HepG2 (cell line): ENCODE measurements at regions not wholly inside any gene's neighbourhood (a gene's known extent, or its start where the extent isn't known, plus 50 kb on each side); places are given as distances from the start of the nearest gene placed in this dataset.

ENCODE experiments used
- ATAC-seq: fragments of 200-7000 bp; cut with Tn5 transposase; 3 replicates; pipeline ENCODE4 v1.9.1; 2020; ENCODE audit warnings: mild to moderate bottlenecking, moderate library complexity
- BruUV-seq: library from RNA; stranded (reverse); fragments of 400-500 nt; replicated peaks from 2 replicates; lab custom pipeline; 2021; lab: Mats Ljungman, UMichigan
- CTCF ChIA-PET: fragments of 300-600 bp; formaldehyde crosslinking; extraction: SDS; loops from one replicate; lab custom pipeline; 2021; ENCODE audit warnings: low total read pairs, inconsistent platforms, low intra/inter-chr PET ratio; lab: Yijun Ruan, JAX
- POLR2A ChIA-PET: fragments of 350-600 bp; sonication (Branson Sonifier 250); formaldehyde crosslinking; loops from one replicate; lab custom pipeline; 2020; ENCODE audit warnings: antibody characterized with exemption, inconsistent platforms; lab: Yijun Ruan, JAX
- DNase-seq: peaks from one replicate; pipeline ENCODE4 v3.0.0-alpha.2; 2015; ENCODE audit warnings: low spot score
- FAIRE-seq: peaks from 3 replicates; lab custom pipeline; 2011; peaks lifted over from hg19 to GRCh38; lab: Jason Lieb, UNC
- H2AFZ ChIP-seq: one replicate; pipeline ENCODE4 v1.6.1; 2011; ENCODE audit warnings: low read length, inconsistent platforms
- H3K27ac ChIP-seq: fragments of 300-600 bp; 3 replicates; pipeline ENCODE4 v1.8.0; 2011; ENCODE audit warnings: mixed run types, mild to moderate bottlenecking, mixed read lengths, low read length, inconsistent platforms; ENCODE audit not compliant: insufficient read depth; ENCODE audit errors: extremely low read length
- H3K27me3 ChIP-seq, 2 experiments: fragments of 200-600 bp in 1 of 2; 2 replicates in 1 of 2; 3 replicates in 1 of 2; pipeline versions ENCODE4 v1.6.0 to v1.8.0; 2011; ENCODE audit warnings: low read length in 2 of 2, mild to moderate bottlenecking in 2 of 2, moderate library complexity in 2 of 2, inconsistent platforms in 1 of 2; ENCODE audit not compliant: insufficient read depth in 2 of 2, control insufficient read depth in 1 of 2
- H3K36me3 ChIP-seq, 2 experiments: fragments of 200-600 bp in 1 of 2; replicated peaks in 1 of 2; 2 replicates in 1 of 2; 3 replicates in 1 of 2; pipeline versions ENCODE4 v1.5.1 to v1.8.0; 2011; ENCODE audit warnings: low read length in 2 of 2, inconsistent platforms in 1 of 2; ENCODE audit not compliant: insufficient read depth in 2 of 2, control insufficient read depth in 1 of 2
- H3K4me1 ChIP-seq: 2 replicates; pipeline ENCODE4 v1.5.1; 2012; ENCODE audit warnings: low read length, inconsistent platforms; ENCODE audit not compliant: insufficient read depth
- H3K4me2 ChIP-seq: 2 replicates; pipeline ENCODE4 v1.6.0; 2011; ENCODE audit warnings: low read depth, low read length, inconsistent platforms
- H3K4me3 ChIP-seq, 3 experiments: fragments of 200-600 bp in 1 of 3; sonication (generic), shearing (Covaris generic) in 1 of 3; replicated peaks in 1 of 3; 2 replicates each; pipeline ENCODE4 v1.5.1; 2011 to 2016; ENCODE audit warnings: low read length in 3 of 3, inconsistent platforms in 2 of 3, low read depth in 2 of 3, mild to moderate bottlenecking in 2 of 3, control low read depth in 1 of 3, mixed read lengths in 1 of 3; ENCODE audit not compliant: insufficient read depth in 1 of 3
- H3K79me2 ChIP-seq: one replicate; pipeline ENCODE4 v1.6.1; 2011; ENCODE audit warnings: low read length, inconsistent platforms; ENCODE audit not compliant: insufficient read depth
- H3K9ac ChIP-seq: 2 replicates; pipeline ENCODE4 v1.6.0; 2011; ENCODE audit warnings: mild to moderate bottlenecking, low read depth, low read length, inconsistent platforms; ENCODE audit not compliant: insufficient read depth
- H3K9me3 ChIP-seq: 2 replicates; pipeline ENCODE4 v1.5.1; 2012; ENCODE audit warnings: mild to moderate bottlenecking, low read length
- H4K20me1 ChIP-seq: 2 replicates; pipeline ENCODE4 v1.6.0; 2011; ENCODE audit warnings: inconsistent platforms, mild to moderate bottlenecking, low read length, moderate library complexity; ENCODE audit not compliant: insufficient read depth
- HNF4A ChIP-seq: sonication (generic); formaldehyde crosslinking; IDR thresholded peaks from 2 replicates; pipeline ENCODE4 v1.4.0; 2020; ENCODE audit warnings: missing genetic modification reagents
- KDM1A ChIP-seq: IDR thresholded peaks from 2 replicates; pipeline ENCODE4 v1.6.1; 2016; ENCODE audit warnings: missing compliant biosample characterization
- KDM2A ChIP-seq: sonication (generic); formaldehyde crosslinking; IDR thresholded peaks from 2 replicates; pipeline ENCODE4 v1.4.0; 2020; ENCODE audit warnings: low read depth, missing genetic modification reagents, borderline replicate concordance
- KLF11 ChIP-seq: IDR thresholded peaks from 2 replicates; pipeline ENCODE4 v1.6.1; 2016; ENCODE audit warnings: missing compliant biosample characterization
- MIER2 ChIP-seq: IDR thresholded peaks from 2 replicates; pipeline ENCODE4 v1.6.1; 2016; ENCODE audit warnings: missing biosample characterization, missing genetic modification reagents
- MLLT10 ChIP-seq: sonication (generic); formaldehyde crosslinking; IDR thresholded peaks from 2 replicates; pipeline ENCODE4 v1.4.0; 2020; ENCODE audit warnings: missing genetic modification reagents
- MZF1 ChIP-seq: sonication (generic); formaldehyde crosslinking; IDR thresholded peaks from 2 replicates; pipeline ENCODE4 v1.8.1; 2023; ENCODE audit warnings: mild to moderate bottlenecking, missing genetic modification reagents, borderline replicate concordance
- PHB2 ChIP-seq: fragments of 450-650 bp; IDR thresholded peaks from 2 replicates; pipeline ENCODE4 v1.6.1; 2018; ENCODE audit not compliant: partially characterized antibody
- SSRP1 ChIP-seq: IDR thresholded peaks from 2 replicates; pipeline ENCODE4 v1.6.1; 2016; ENCODE audit warnings: control low read depth
- STAT5B ChIP-seq: sonication (generic); formaldehyde crosslinking; IDR thresholded peaks from 2 replicates; pipeline ENCODE4 v1.4.0; 2020; ENCODE audit warnings: missing genetic modification reagents
- ZNF207 ChIP-seq: fragments of 450-650 bp; IDR thresholded peaks from 2 replicates; pipeline ENCODE4 v1.6.1; 2016; ENCODE audit warnings: antibody characterized with exemption, borderline replicate concordance
- ZNF230 ChIP-seq: sonication (generic); formaldehyde crosslinking; IDR thresholded peaks from 2 replicates; pipeline ENCODE4 v1.4.0; 2020; ENCODE audit warnings: mild to moderate bottlenecking, missing genetic modification reagents
- ZNF263 ChIP-seq: sonication (generic); formaldehyde crosslinking; IDR thresholded peaks from 2 replicates; pipeline ENCODE4 v1.4.0; 2020; ENCODE audit warnings: missing genetic modification reagents
- WGBS: methylation state at CpG from one replicate; pipeline ENCODE4 v1.1.6; 2017; ENCODE audit warnings: low lambda C conversion rate; 5-methylcytosine and 5-hydroxymethylcytosine counted together
- in situ Hi-C: cut with HindIII; loops from 2 replicates; pipeline ENCODE4 v1.10.0; 2017; ENCODE audit warnings: low pct_unique_long_range_greater_than_20kb; ENCODE audit not compliant: extremely low pct_ligation_motif_present
- intact Hi-C: fragments of 100-400 bp; cut with micrococcal nuclease; formaldehyde crosslinking; loops from one replicate; pipeline ENCODE4 v1.10.0; 2022; ENCODE audit not compliant: unreplicated experiment
- TF ChIP-seq, protein P1 (sequence below): sonication (generic); formaldehyde crosslinking; IDR thresholded peaks from 2 replicates; pipeline ENCODE4 v1.4.0; 2020; ENCODE audit warnings: mild to moderate bottlenecking, missing genetic modification reagents
- TF ChIP-seq, protein P2 (sequence below): sonication (generic); formaldehyde crosslinking; IDR thresholded peaks from 2 replicates; pipeline ENCODE4 v1.5.1; 2020; ENCODE audit warnings: missing genetic modification reagents, mild to moderate bottlenecking, borderline replicate concordance

DNA sequence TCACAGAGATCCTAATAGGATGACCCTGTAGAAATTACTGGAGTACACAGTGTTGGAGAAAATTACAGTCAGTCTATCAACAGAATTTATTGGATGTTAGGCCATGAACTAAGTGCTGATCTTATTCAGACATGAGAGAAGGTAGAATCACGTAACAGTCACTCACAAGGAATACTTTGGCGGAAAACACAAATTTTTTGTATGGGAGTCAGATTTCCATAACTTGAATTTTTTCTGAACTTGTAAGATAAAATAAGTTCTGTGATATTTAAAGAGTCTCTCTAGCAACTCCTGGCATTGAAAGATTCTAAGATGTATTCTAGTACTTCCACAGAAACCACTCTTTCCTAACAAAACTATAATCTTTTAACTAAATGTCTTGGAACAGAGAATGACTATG is 178.8 kb upstream of the MME start:
- Histone ChIP-seq H3K9me3 (no peaks in the 10 kb centered on the region), H4K20me1 (no peaks in the 10 kb centered on the region), H3K36me3 (no peaks in the 10 kb centered on the region)
- intact Hi-C loops: no loop called here
- POLR2A ChIA-PET: no interaction called here
- no peak for TF ChIP-seq MLLT10 (CRISPR knock-in tag)
- TF ChIP-seq, all 625 proteins: peak for 0
- FAIRE-seq (no peak), ATAC-seq (no peak), DNase-seq (no peak)
- H3K79me2 ChIP-seq: no peaks in the 10 kb centered on the region
- H3K27me3 ChIP-seq: no peaks in the 10 kb centered on the region
- no TSS peak for BruUV-seq
- no peak overlapping the region for H3K4me2 ChIP-seq
- H3K27ac ChIP-seq: no peak overlapping the region
- 30% methylated on average over 2 of the region's 2 CpGs for WGBS
- no peak overlapping the region for H3K4me3 ChIP-seq
- no peaks in the 10 kb centered on the region for H3K4me1 ChIP-seq
- no peak overlapping the region for H2AFZ ChIP-seq
- H3K9ac ChIP-seq: no peak overlapping the region
- in situ Hi-C loops: loop anchor here (10.0 kb wide), 1 partner anchor 424 kb away; no protein-coding TSS in a partner anchor
- CTCF ChIA-PET: no interaction called here

DNA sequence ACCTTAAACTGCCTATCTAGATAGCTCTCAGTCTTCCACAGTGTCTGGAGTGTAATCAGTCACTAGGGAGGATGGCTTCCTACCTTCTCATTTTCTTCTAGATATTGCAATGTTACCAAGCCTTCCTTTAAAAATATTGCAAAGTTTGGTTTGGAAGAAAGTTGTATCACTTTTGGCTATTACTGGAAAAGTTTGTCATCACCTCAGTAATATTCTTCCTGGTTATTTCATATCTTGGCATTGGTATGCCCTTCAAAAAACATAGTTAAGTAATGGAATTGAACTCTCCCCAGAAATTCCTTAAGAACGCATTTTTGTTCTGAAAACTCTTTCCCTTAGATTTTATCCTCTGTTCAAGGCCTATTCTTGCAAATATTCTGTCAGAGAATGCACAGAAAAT is 179.3 kb upstream of the MME start:
- in situ Hi-C loops: loop anchor here (10.0 kb wide), 1 partner anchor 424 kb away; no protein-coding TSS in a partner anchor
- ATAC-seq: no peak
- POLR2A ChIA-PET: no interaction called here
- no peak for TF ChIP-seq MIER2 (CRISPR knock-in tag)
- no peak for TF ChIP-seq ZNF230 (CRISPR knock-in tag)
- TF ChIP-seq KDM1A (CRISPR knock-in tag): no peak
- no peak for TF ChIP-seq PHB2
- TF ChIP-seq HNF4A (CRISPR knock-in tag): no peak
- no peak for TF ChIP-seq SSRP1 (CRISPR knock-in tag)
- TF ChIP-seq ZNF207: no peak
- no peak for TF ChIP-seq STAT5B (CRISPR knock-in tag)
- no peak for TF ChIP-seq KLF11
- TF ChIP-seq KDM2A (CRISPR knock-in tag): no peak
- TF ChIP-seq ZNF263: no peak
- TF ChIP-seq, protein P1, sequence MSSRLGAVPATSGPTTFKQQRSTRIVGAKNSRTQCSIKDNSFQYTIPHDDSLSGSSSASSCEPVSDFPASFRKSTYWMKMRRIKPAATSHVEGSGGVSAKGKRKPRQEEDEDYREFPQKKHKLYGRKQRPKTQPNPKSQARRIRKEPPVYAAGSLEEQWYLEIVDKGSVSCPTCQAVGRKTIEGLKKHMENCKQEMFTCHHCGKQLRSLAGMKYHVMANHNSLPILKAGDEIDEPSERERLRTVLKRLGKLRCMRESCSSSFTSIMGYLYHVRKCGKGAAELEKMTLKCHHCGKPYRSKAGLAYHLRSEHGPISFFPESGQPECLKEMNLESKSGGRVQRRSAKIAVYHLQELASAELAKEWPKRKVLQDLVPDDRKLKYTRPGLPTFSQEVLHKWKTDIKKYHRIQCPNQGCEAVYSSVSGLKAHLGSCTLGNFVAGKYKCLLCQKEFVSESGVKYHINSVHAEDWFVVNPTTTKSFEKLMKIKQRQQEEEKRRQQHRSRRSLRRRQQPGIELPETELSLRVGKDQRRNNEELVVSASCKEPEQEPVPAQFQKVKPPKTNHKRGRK: no peak
- TF ChIP-seq, protein P2, sequence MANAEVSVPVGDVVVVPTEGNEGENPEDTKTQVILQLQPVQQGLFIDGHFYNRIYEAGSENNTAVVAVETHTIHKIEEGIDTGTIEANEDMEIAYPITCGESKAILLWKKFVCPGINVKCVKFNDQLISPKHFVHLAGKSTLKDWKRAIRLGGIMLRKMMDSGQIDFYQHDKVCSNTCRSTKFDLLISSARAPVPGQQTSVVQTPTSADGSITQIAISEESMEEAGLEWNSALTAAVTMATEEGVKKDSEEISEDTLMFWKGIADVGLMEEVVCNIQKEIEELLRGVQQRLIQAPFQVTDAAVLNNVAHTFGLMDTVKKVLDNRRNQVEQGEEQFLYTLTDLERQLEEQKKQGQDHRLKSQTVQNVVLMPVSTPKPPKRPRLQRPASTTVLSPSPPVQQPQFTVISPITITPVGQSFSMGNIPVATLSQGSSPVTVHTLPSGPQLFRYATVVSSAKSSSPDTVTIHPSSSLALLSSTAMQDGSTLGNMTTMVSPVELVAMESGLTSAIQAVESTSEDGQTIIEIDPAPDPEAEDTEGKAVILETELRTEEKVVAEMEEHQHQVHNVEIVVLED (CRISPR knock-in tag): no peak
- TF ChIP-seq MZF1 (CRISPR knock-in tag): no peak

More for the DNA sequence above, 179.3 kb upstream of the MME start:
- WGBS: 8% methylated on average over 1 of the region's 1 CpG
- DNase-seq (no peak), FAIRE-seq (no peak)
- intact Hi-C loops: no loop called here
- H2AFZ ChIP-seq: no peak overlapping the region
- H3K9ac ChIP-seq: no peak overlapping the region
- H3K4me3 ChIP-seq: no peak overlapping the region
- H3K27me3 ChIP-seq: no peaks in the 10 kb centered on the region
- H3K4me1 ChIP-seq: no peaks in the 10 kb centered on the region
- CTCF ChIA-PET: no interaction called here
- H3K9me3 ChIP-seq: no peaks in the 10 kb centered on the region
- H3K79me2 ChIP-seq: no peaks in the 10 kb centered on the region
- no peak overlapping the region for H3K4me2 ChIP-seq
- H3K36me3 ChIP-seq: no peaks in the 10 kb centered on the region
- H4K20me1 ChIP-seq: no peaks in the 10 kb centered on the region
- BruUV-seq: no TSS peak
- H3K27ac ChIP-seq: no peak overlapping the region
